ENCODE measurements at regions not wholly inside any gene's neighbourhood (a gene's known extent, or its start where the extent isn't known, plus 50 kb on each side); places are given as distances from the start of the nearest gene placed in this dataset.

DNA sequence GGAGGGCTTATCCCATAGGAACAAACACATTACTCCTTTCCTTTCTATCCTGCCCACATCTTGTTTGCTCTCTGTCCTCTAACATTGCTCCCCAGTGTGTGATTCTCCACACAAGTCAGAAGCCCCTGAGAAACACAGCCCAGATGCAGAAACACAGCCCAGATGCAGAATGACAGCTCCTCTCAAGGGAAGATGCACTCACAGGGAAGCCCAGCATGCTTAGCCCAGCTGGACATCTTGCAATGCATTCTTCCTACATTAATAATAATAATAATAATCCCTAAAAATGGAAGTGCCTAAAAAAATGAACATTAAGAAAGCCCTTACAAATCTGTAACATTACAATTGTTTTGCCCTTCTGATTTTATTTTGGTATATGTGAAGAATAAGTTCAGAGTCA is 172.1 kb downstream of the CBLN2 start:
- no peak for DNase-seq (ENCODE audit: low spot score)
- Histone ChIP-seq H3K9me2 (replicated peaks; ENCODE audit: insufficient read depth) (no peaks in the 10 kb centered on the region), H3K4me3 (no peak overlapping the region), H3K27me3 (no peaks in the 10 kb centered on the region), H2AFZ (no peak overlapping the region), H3K36me3 (replicated peaks; ENCODE audit: insufficient read depth, low read depth) (no peaks in the 10 kb centered on the region), H3K79me2 (no peaks in the 10 kb centered on the region), H3K27ac (no peak overlapping the region), H3K4me2 (no peak overlapping the region), H3K4me1 (ENCODE audit: insufficient read depth) (no peaks in the 10 kb centered on the region), H3K9me3 (ENCODE audit: low read depth) (no peaks in the 10 kb centered on the region), H4K20me1 (ENCODE audit: insufficient read depth, poor library complexity, severe bottlenecking) (no peaks in the 10 kb centered on the region)
- no peak for TF ChIP-seq EZH2 (IDR thresholded peaks at IDR 0.05; ENCODE audit: borderline replicate concordance)
- TF ChIP-seq EZH2phosphoT487 (IDR thresholded peaks at IDR 0.05; ENCODE audit: low read depth, severe bottlenecking, unreplicated experiment), result no peak
- TF ChIP-seq, protein P1, sequence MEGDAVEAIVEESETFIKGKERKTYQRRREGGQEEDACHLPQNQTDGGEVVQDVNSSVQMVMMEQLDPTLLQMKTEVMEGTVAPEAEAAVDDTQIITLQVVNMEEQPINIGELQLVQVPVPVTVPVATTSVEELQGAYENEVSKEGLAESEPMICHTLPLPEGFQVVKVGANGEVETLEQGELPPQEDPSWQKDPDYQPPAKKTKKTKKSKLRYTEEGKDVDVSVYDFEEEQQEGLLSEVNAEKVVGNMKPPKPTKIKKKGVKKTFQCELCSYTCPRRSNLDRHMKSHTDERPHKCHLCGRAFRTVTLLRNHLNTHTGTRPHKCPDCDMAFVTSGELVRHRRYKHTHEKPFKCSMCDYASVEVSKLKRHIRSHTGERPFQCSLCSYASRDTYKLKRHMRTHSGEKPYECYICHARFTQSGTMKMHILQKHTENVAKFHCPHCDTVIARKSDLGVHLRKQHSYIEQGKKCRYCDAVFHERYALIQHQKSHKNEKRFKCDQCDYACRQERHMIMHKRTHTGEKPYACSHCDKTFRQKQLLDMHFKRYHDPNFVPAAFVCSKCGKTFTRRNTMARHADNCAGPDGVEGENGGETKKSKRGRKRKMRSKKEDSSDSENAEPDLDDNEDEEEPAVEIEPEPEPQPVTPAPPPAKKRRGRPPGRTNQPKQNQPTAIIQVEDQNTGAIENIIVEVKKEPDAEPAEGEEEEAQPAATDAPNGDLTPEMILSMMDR (IDR thresholded peaks at IDR 0.05; ENCODE audit: poor library complexity), result no peak

DNA sequence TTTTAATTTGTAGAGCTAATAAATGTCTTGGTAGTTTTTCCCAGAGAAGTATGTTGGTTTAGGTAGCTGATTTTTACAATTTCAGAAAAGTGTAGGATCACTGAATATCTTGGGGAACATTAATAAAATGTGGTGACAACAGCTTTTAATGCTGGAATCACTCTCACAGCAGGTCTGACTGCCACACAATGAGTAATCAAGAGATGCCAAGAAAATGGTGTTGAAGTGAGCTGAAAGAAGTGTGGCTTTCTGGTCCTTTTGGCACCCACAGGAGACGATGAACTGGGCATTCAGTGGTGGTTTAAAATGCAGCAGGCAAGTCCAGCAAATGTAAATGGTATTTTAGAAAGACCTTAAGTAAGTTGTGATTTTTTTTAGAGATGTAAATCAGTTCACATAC is 175.8 kb downstream of the CBLN2 start:
- WGBS (ENCODE audit: low lambda C conversion rate, missing lambda C conversion rate), result 55% methylated on average over 1 of the region's 1 CpG

DNA sequence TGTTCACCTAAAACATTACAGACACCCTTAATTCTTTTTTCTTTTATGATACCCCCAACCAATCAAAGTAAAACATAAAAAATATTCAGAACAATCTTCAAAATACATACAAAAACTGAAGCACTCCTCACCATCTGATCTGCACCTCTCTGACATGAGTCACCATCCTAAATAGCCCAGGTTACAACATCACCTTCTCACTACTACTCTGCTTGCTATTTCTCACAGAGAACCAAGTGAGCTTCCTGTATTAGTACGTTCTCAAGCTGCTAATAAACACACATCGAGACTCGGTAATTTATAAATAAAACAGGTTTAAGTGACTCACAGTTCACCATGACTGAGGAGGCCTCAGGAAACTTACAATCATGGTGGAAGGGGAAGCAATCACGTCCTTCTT is 183.5 kb downstream of the CBLN2 start:
- 79% methylated on average over 4 of the region's 4 CpGs for WGBS (ENCODE audit: low lambda C conversion rate, missing lambda C conversion rate)
- TF ChIP-seq, protein P1 (IDR thresholded peaks at IDR 0.05; ENCODE audit: poor library complexity), result no peak
- no peak for TF ChIP-seq EZH2phosphoT487 (IDR thresholded peaks at IDR 0.05; ENCODE audit: low read depth, severe bottlenecking, unreplicated experiment)
- no peak for TF ChIP-seq EZH2 (IDR thresholded peaks at IDR 0.05; ENCODE audit: borderline replicate concordance)
- no peak overlapping the region for H3K27ac ChIP-seq
- no peaks in the 10 kb centered on the region for H3K36me3 ChIP-seq (replicated peaks; ENCODE audit: insufficient read depth, low read depth)
- H3K4me3 ChIP-seq, result no peak overlapping the region
- no peak overlapping the region for H3K4me2 ChIP-seq
- DNase-seq (ENCODE audit: low spot score), result no peak
- H3K4me1 ChIP-seq (ENCODE audit: insufficient read depth), result no peaks in the 10 kb centered on the region
- no peaks in the 10 kb centered on the region for H4K20me1 ChIP-seq (ENCODE audit: insufficient read depth, poor library complexity, severe bottlenecking)
- H3K79me2 ChIP-seq, result no peaks in the 10 kb centered on the region
- no peak overlapping the region for H2AFZ ChIP-seq
- H3K9me2 ChIP-seq (replicated peaks; ENCODE audit: insufficient read depth), result no peaks in the 10 kb centered on the region
- peaks cover 4% of the 10 kb centered on the region for H3K9me3 ChIP-seq (ENCODE audit: low read depth)
- H3K27me3 ChIP-seq, result no peaks in the 10 kb centered on the region

More for the DNA sequence above, 175.8 kb downstream of the CBLN2 start:
- Histone ChIP-seq H3K36me3 (replicated peaks; ENCODE audit: insufficient read depth, low read depth) (no peaks in the 10 kb centered on the region), H3K9me2 (replicated peaks; ENCODE audit: insufficient read depth) (no peaks in the 10 kb centered on the region), H3K4me1 (ENCODE audit: insufficient read depth) (no peaks in the 10 kb centered on the region), H3K79me2 (no peaks in the 10 kb centered on the region), H2AFZ (no peak overlapping the region), H3K9me3 (ENCODE audit: low read depth) (no peaks in the 10 kb centered on the region), H3K27me3 (no peaks in the 10 kb centered on the region), H3K4me3 (no peak overlapping the region), H3K4me2 (no peak overlapping the region), H4K20me1 (ENCODE audit: insufficient read depth, poor library complexity, severe bottlenecking) (no peaks in the 10 kb centered on the region), H3K27ac (no peak overlapping the region)
- DNase-seq (ENCODE audit: low spot score), result no peak
- TF ChIP-seq, protein P1 (IDR thresholded peaks at IDR 0.05; ENCODE audit: poor library complexity), result no peak
- TF ChIP-seq EZH2 (IDR thresholded peaks at IDR 0.05; ENCODE audit: borderline replicate concordance), result no peak
- TF ChIP-seq EZH2phosphoT487 (IDR thresholded peaks at IDR 0.05; ENCODE audit: low read depth, severe bottlenecking, unreplicated experiment), result no peak

DNA sequence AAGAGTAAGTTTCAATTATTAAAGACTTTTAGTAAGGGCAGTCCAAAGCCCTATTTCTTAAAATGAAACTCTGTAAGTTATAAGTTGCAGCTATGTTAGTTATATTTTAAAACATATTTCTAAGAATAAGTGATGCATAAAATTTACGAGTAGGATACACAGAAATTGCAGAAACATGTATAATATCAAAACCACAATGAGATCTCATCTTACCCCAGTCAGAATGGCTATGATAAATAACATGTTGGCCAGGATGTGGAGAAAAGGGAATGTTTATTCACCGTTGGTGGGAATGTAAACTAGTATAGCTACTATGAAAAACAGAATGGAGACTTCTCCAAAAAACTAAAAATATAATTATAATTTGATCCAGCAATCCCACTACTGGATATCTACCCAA is 201.2 kb downstream of the CBLN2 start:
- H3K4me1 ChIP-seq (ENCODE audit: insufficient read depth), result no peaks in the 10 kb centered on the region
- H3K4me2 ChIP-seq, result no peak overlapping the region
- no peak for DNase-seq (ENCODE audit: low spot score)
- H3K79me2 ChIP-seq, result no peaks in the 10 kb centered on the region
- H3K27me3 ChIP-seq, result no peaks in the 10 kb centered on the region
- H4K20me1 ChIP-seq (ENCODE audit: insufficient read depth, poor library complexity, severe bottlenecking), result no peaks in the 10 kb centered on the region
- H3K4me3 ChIP-seq, result no peak overlapping the region
- TF ChIP-seq, protein P1 (IDR thresholded peaks at IDR 0.05; ENCODE audit: poor library complexity), result no peak
- TF ChIP-seq EZH2 (IDR thresholded peaks at IDR 0.05; ENCODE audit: borderline replicate concordance), result no peak
- no peak for TF ChIP-seq EZH2phosphoT487 (IDR thresholded peaks at IDR 0.05; ENCODE audit: low read depth, severe bottlenecking, unreplicated experiment)
- H2AFZ ChIP-seq, result no peak overlapping the region
- H3K9me3 ChIP-seq (ENCODE audit: low read depth), result no peaks in the 10 kb centered on the region
- H3K36me3 ChIP-seq (replicated peaks; ENCODE audit: insufficient read depth, low read depth), result no peaks in the 10 kb centered on the region
- 56% methylated on average over 2 of the region's 2 CpGs for WGBS (ENCODE audit: low lambda C conversion rate, missing lambda C conversion rate)
- H3K27ac ChIP-seq, result no peak overlapping the region
- no peaks in the 10 kb centered on the region for H3K9me2 ChIP-seq (replicated peaks; ENCODE audit: insufficient read depth)
